GM12878 (cell line): ENCODE measurements at regions not wholly inside any gene's neighbourhood (a gene's known extent, or its start where the extent isn't known, plus 50 kb on each side); places are given as distances from the start of the nearest gene placed in this dataset.

Experiments
- ATAC-seq: fragments of 200-7000 bp; cut with Tn5 transposase; 3 replicates; pipeline ENCODE4 v1.9.1; 2020; ENCODE audit warnings: mild to moderate bottlenecking, moderate library complexity
- BruUV-seq: library from RNA; stranded (reverse); fragments of 400-500 nt; replicated peaks from 2 replicates; lab custom pipeline; 2021; lab: Mats Ljungman, UMichigan
- CTCF ChIA-PET: fragments of 300-600 bp; sonication (Branson Sonifier 250); formaldehyde crosslinking; extraction: SDS; loops from one replicate; lab custom pipeline; 2021; ENCODE audit warnings: inconsistent platforms; lab: Yijun Ruan, JAX
- POLR2A ChIA-PET: fragments of 350-600 bp; formaldehyde crosslinking; extraction: SDS; loops from one replicate; lab custom pipeline; 2021; ENCODE audit warnings: inconsistent platforms; lab: Charles Lee
- RAD21 ChIA-PET: fragments of 300-600 bp; sonication (Branson Sonifier 250); formaldehyde crosslinking; loops from one replicate; lab custom pipeline; 2023; ENCODE audit warnings: antibody characterized with exemption; ENCODE audit not compliant: unreplicated experiment; lab: Charles Lee
- SMC1A ChIA-PET: fragments of 300-600 bp; sonication (Branson Sonifier 250); formaldehyde crosslinking; loops from one replicate; lab custom pipeline; 2023; ENCODE audit not compliant: unreplicated experiment, uncharacterized antibody; lab: Charles Lee
- DNase-seq: peaks from one replicate; pipeline ENCODE4 v3.0.0-alpha.2; 2011; ENCODE audit warnings: low read depth, low spot score
- FAIRE-seq: peaks from 3 replicates; lab custom pipeline; 2011; peaks lifted over from hg19 to GRCh38; lab: Jason Lieb, UNC
- H2AFZ ChIP-seq: 2 replicates; pipeline ENCODE4 v1.6.0; 2011; ENCODE audit warnings: low read depth, low read length, control low read depth; ENCODE audit not compliant: control insufficient read depth
- H3K27ac ChIP-seq: 2 replicates; pipeline ENCODE4 v1.5.1; 2011; ENCODE audit warnings: control low read depth; ENCODE audit not compliant: control insufficient read depth, insufficient read depth
- H3K27me3 ChIP-seq, 2 experiments: replicated peaks in 1 of 2; 2 replicates each; pipeline versions ENCODE4 v1.6.0 to v1.6.1; 2011; ENCODE audit warnings: low read length in 1 of 2; ENCODE audit not compliant: control insufficient read depth in 2 of 2, insufficient read depth in 2 of 2
- H3K36me3 ChIP-seq, 2 experiments: 2 replicates each; pipeline ENCODE4 v1.5.1; 2011; ENCODE audit warnings: low read length in 1 of 2; ENCODE audit not compliant: control insufficient read depth in 2 of 2, insufficient read depth in 2 of 2
- H3K4me1 ChIP-seq: 2 replicates; pipeline ENCODE4 v1.6.1; 2011; ENCODE audit warnings: mild to moderate bottlenecking, low read length, moderate library complexity, mixed read lengths; ENCODE audit not compliant: control insufficient read depth, insufficient read depth
- H3K4me2 ChIP-seq: 2 replicates; pipeline ENCODE4 v1.6.0; 2011; ENCODE audit warnings: control low read depth; ENCODE audit not compliant: control insufficient read depth, insufficient read depth
- H3K4me3 ChIP-seq: fragments of 200-600 bp; sonication (generic); 2 replicates; pipeline ENCODE4 v1.5.1; 2016
- H3K79me2 ChIP-seq: 2 replicates; pipeline ENCODE4 v1.6.0; 2011; ENCODE audit warnings: low read length; ENCODE audit not compliant: control insufficient read depth, insufficient read depth
- H3K9ac ChIP-seq: 2 replicates; pipeline ENCODE4 v1.8.0; 2011; ENCODE audit warnings: low read length, control low read depth, mixed read lengths; ENCODE audit not compliant: control insufficient read depth, insufficient read depth
- H3K9me3 ChIP-seq: replicated peaks from 3 replicates; pipeline ENCODE4 v1.5.1; 2011; ENCODE audit warnings: mild to moderate bottlenecking, low read length; ENCODE audit not compliant: control insufficient read depth, insufficient read depth
- H4K20me1 ChIP-seq: 2 replicates; pipeline ENCODE4 v1.6.0; 2011; ENCODE audit not compliant: control insufficient read depth, insufficient read depth
- ELK1 ChIP-seq: IDR thresholded peaks from 2 replicates; pipeline ENCODE4 v1.6.1; 2012; ENCODE audit warnings: low read depth, low read length, improper control_type of control experiment
- EP300 ChIP-seq, 2 experiments: fragments of 150-350 bp in 1 of 2; IDR thresholded peaks; 2 replicates each; pipeline ENCODE4 v1.6.1; 2011 to 2012; ENCODE audit warnings: low read depth in 2 of 2, low read length in 2 of 2, borderline replicate concordance in 1 of 2, improper control_type of control experiment in 1 of 2, inconsistent platforms in 1 of 2; ENCODE audit not compliant: control insufficient read depth in 1 of 2
- GABPA ChIP-seq: IDR thresholded peaks from 2 replicates; pipeline ENCODE4 v1.6.1; 2014; ENCODE audit warnings: antibody characterized with exemption, low read depth, mild to moderate bottlenecking, inconsistent platforms
- IRF4 ChIP-seq: IDR thresholded peaks from 2 replicates; pipeline ENCODE4 v1.6.1; 2011; ENCODE audit warnings: low read depth, low read length
- NFXL1 ChIP-seq: fragments of 450-650 bp; IDR thresholded peaks from 2 replicates; pipeline ENCODE4 v1.6.1; 2017; ENCODE audit warnings: antibody characterized with exemption, mild to moderate bottlenecking, borderline replicate concordance
- PBX3 ChIP-seq: IDR thresholded peaks from 2 replicates; pipeline ENCODE4 v1.6.1; 2011; ENCODE audit warnings: mild to moderate bottlenecking, low read depth, low read length, moderate library complexity; ENCODE audit not compliant: insufficient replicate concordance
- SMAD5 ChIP-seq: IDR thresholded peaks from 2 replicates; pipeline ENCODE4 v1.6.1; 2016; ENCODE audit warnings: antibody characterized with exemption, low read depth
- SREBF1 ChIP-seq: IDR thresholded peaks from 2 replicates; pipeline ENCODE4 v1.6.1; 2012; ENCODE audit warnings: mild to moderate bottlenecking, low read length
- USF1 ChIP-seq: IDR thresholded peaks from 2 replicates; pipeline ENCODE4 v1.6.1; 2011; ENCODE audit warnings: borderline replicate concordance, low read depth, mild to moderate bottlenecking, moderate library complexity, mixed read lengths, low read length; ENCODE audit not compliant: insufficient read depth; ENCODE audit errors: extremely low read length
- ZBTB11 ChIP-seq: fragments of 450-650 bp; formaldehyde crosslinking; IDR thresholded peaks from 2 replicates; pipeline ENCODE4 v1.5.0; 2022; ENCODE audit warnings: mild to moderate bottlenecking, missing genetic modification characterization
- ZNF592 ChIP-seq: fragments of 450-650 bp; IDR thresholded peaks from 2 replicates; pipeline ENCODE4 v1.6.1; 2017; ENCODE audit warnings: mild to moderate bottlenecking, moderate library complexity
- WGBS: methylation state at CpG from one replicate; pipeline ENCODE4 v1.1.6; 2016; ENCODE audit warnings: low lambda C conversion rate; ENCODE audit not compliant: insufficient replicate concordance, insufficient coverage; ENCODE audit errors: missing lambda C conversion rate; 5-methylcytosine and 5-hydroxymethylcytosine counted together
- in situ Hi-C: fragments of 300-500 bp; cut with MboI; formaldehyde crosslinking; loops from 9 replicates; pipeline ENCODE4 v1.14.3; 2018; ENCODE audit warnings: mixed read lengths
- intact Hi-C: fragments of 100-400 bp; cut with micrococcal nuclease; formaldehyde crosslinking; loops from one replicate; pipeline ENCODE4 v1.14.2; 2022; ENCODE audit not compliant: unreplicated experiment

- TF ChIP-seq ZNF592 (no peak), ELK1 (no peak)
These were observed 56.7 kb upstream of the FOXB2 start (continued) for GRCh38 chr9:76962732-76963131.

GRCh38 chr9:76957258-76957657 is 51.3 kb upstream of the PRUNE2 start:
- FAIRE-seq (no peak), ATAC-seq (no peak)
- SMC1A ChIA-PET = no interaction called here

More at GRCh38 chr9:76957258-76957657, 51.3 kb upstream of the PRUNE2 start:
- H3K27ac ChIP-seq = no peak overlapping the region
- H2AFZ ChIP-seq = no peak overlapping the region
- H3K4me3 ChIP-seq = no peak overlapping the region
- WGBS = 63% methylated on average over 5 of the region's 5 CpGs
- no peak for DNase-seq
- intact Hi-C loops = no loop called here
- no peaks in the 10 kb centered on the region for H3K79me2 ChIP-seq
- no peak overlapping the region for H3K4me2 ChIP-seq
- no peak overlapping the region for H3K9ac ChIP-seq
- no peak for TF ChIP-seq PBX3
- no peak for TF ChIP-seq ZBTB11 (CRISPR knock-in tag)
- no peak for TF ChIP-seq NFXL1
- no peak for TF ChIP-seq GABPA
- no peak for TF ChIP-seq IRF4
- no peak for TF ChIP-seq USF1
- no peak for TF ChIP-seq SREBF1
- TF ChIP-seq EP300 (IDR thresholded peaks at IDR 0.05; ENCODE audit: borderline replicate concordance in 1 of 2, control insufficient read depth in 1 of 2, low read depth in 2 of 2, low read length in 2 of 2) = no peak
- TF ChIP-seq SMAD5 = no peak
- TF ChIP-seq, all 136 proteins: peak for 0
- ChIA-PET POLR2A (no interaction called here), CTCF (no interaction called here), RAD21 (no interaction called here)
- Histone ChIP-seq H3K9me3 (no peaks in the 10 kb centered on the region), H4K20me1 (no peaks in the 10 kb centered on the region), H3K27me3 (no peaks in the 10 kb centered on the region), H3K36me3 (no peaks in the 10 kb centered on the region), H3K4me1 (no peaks in the 10 kb centered on the region)
- in situ Hi-C loops = no loop called here
- BruUV-seq = no TSS peak
